IMR-90 (cell line): ENCODE measurements at regions not wholly inside any gene's neighbourhood (a gene's known extent, or its start where the extent isn't known, plus 50 kb on each side); places are given as distances from the start of the nearest gene placed in this dataset.

Experiments used
- CHD1 ChIP-seq: IDR thresholded peaks from 2 replicates; pipeline ENCODE4 v1.6.1; 2012; ENCODE audit warnings: low read depth, low read length, improper control_type of control experiment
- CTCF ChIP-seq: conservative IDR thresholded peaks from 2 replicates; pipeline ENCODE4 v1.5.1; 2012; ENCODE audit warnings: mild to moderate bottlenecking, low read depth, low read length, improper control_type of control experiment
- ELK1 ChIP-seq: fragments of 150-350 bp; IDR thresholded peaks from 2 replicates; pipeline ENCODE4 v1.6.1; 2016; ENCODE audit warnings: low read depth, mild to moderate bottlenecking, low read length, moderate library complexity, borderline replicate concordance
- FOS ChIP-seq: fragments of 150-350 bp; IDR thresholded peaks from 2 replicates; pipeline ENCODE4 v1.6.1; 2016; ENCODE audit warnings: low read depth, low read length
- MAFK ChIP-seq: IDR thresholded peaks from 2 replicates; pipeline ENCODE4 v1.6.1; 2012; ENCODE audit warnings: low read depth, low read length, improper control_type of control experiment
- POLR2A ChIP-seq: IDR thresholded peaks from 2 replicates; pipeline ENCODE4 v1.6.1; 2012; ENCODE audit warnings: mild to moderate bottlenecking, low read depth, low read length
- RAD21 ChIP-seq: IDR thresholded peaks from 2 replicates; pipeline ENCODE4 v1.6.1; 2012; ENCODE audit warnings: low read length, improper control_type of control experiment
- RCOR1 ChIP-seq: IDR thresholded peaks from 2 replicates; pipeline ENCODE4 v1.6.1; 2012; ENCODE audit warnings: mild to moderate bottlenecking, low read length, improper control_type of control experiment; ENCODE audit not compliant: insufficient replicate concordance
- RFX5 ChIP-seq: IDR thresholded peaks from 2 replicates; pipeline ENCODE4 v1.8.0; 2012; ENCODE audit warnings: low read depth, mild to moderate bottlenecking, low read length, moderate library complexity

- TF ChIP-seq CTCF (no peak), ELK1 (no peak), POLR2A (no peak), MAFK (no peak), FOS (no peak), RCOR1 (no peak), RFX5 (no peak), CHD1 (no peak), RAD21 (no peak)
Measured at GRCh38 chr5:112570708-112571444, 151.8 kb upstream of the EPB41L4A start.
